Panc1 (cell line): ENCODE measurements at regions not wholly inside any gene's neighbourhood (a gene's known extent, or its start where the extent isn't known, plus 50 kb on each side); places are given as distances from the start of the nearest gene placed in this dataset.

Experiments
- POLR2AphosphoS5 ChIP-seq: IDR thresholded peaks from 2 replicates; pipeline ENCODE4 v1.6.1; 2012; ENCODE audit warnings: mild to moderate bottlenecking, low read depth, low read length, moderate library complexity
- REST ChIP-seq, 2 experiments: IDR thresholded peaks; 2 replicates each; pipeline ENCODE4 v1.6.1; 2011 to 2012; ENCODE audit warnings: low read depth in 2 of 2, control low read depth in 1 of 2, low read length in 1 of 2, mild to moderate bottlenecking in 1 of 2, moderate library complexity in 1 of 2; ENCODE audit not compliant: insufficient read depth in 1 of 2
- TF ChIP-seq, protein P1 (sequence below): fragments of 450-650 bp; IDR thresholded peaks from 2 replicates; pipeline ENCODE4 v1.5.1; 2017; ENCODE audit warnings: mild to moderate bottlenecking

- TF ChIP-seq, protein P1, sequence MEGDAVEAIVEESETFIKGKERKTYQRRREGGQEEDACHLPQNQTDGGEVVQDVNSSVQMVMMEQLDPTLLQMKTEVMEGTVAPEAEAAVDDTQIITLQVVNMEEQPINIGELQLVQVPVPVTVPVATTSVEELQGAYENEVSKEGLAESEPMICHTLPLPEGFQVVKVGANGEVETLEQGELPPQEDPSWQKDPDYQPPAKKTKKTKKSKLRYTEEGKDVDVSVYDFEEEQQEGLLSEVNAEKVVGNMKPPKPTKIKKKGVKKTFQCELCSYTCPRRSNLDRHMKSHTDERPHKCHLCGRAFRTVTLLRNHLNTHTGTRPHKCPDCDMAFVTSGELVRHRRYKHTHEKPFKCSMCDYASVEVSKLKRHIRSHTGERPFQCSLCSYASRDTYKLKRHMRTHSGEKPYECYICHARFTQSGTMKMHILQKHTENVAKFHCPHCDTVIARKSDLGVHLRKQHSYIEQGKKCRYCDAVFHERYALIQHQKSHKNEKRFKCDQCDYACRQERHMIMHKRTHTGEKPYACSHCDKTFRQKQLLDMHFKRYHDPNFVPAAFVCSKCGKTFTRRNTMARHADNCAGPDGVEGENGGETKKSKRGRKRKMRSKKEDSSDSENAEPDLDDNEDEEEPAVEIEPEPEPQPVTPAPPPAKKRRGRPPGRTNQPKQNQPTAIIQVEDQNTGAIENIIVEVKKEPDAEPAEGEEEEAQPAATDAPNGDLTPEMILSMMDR, result no peak
- TF ChIP-seq POLR2AphosphoS5 (no peak), REST (IDR thresholded peaks at IDR 0.05; ENCODE audit: insufficient read depth in 1 of 2, low read depth in 2 of 2, low read length in 1 of 2) (no peak)
These were observed 95.1 kb downstream of the MAD2L1 start for GRCh38 chr4:119971431-119972084.
